Kidney (tissue), 13 donors: ENCODE measurements at regions not wholly inside any gene's neighbourhood (a gene's known extent, or its start where the extent isn't known, plus 50 kb on each side); places are given as distances from the start of the nearest gene placed in this dataset.
"Not testable (repeated sequence)": the region's sequence is repeated elsewhere in the genome, so short reads cannot be mapped to it uniquely, and the experiment has no call there.

Experiments used
- DNase-seq, 5 donors: peaks; one replicate each; pipeline ENCODE4 v3.0.0-alpha.2; 2013 to 2020
- FAIRE-seq: peaks from 2 replicates; lab custom pipeline; 2012; peaks lifted over from hg19 to GRCh38; lab: Jason Lieb, UNC
- H3K27ac ChIP-seq, 2 donors: one replicate each; pipeline ENCODE4 v1.7.0; 2013; ENCODE audit warnings: low read depth in 2 of 2, low read length in 2 of 2, inconsistent platforms in 1 of 2
- H3K27me3 ChIP-seq: one replicate; pipeline ENCODE4 v1.7.1; 2013; ENCODE audit warnings: low read length, inconsistent platforms; ENCODE audit not compliant: control insufficient read depth, insufficient read depth
- H3K36me3 ChIP-seq, 3 donors: one replicate each; pipeline versions ENCODE4 v1.7.0 to v1.7.1; 2013; ENCODE audit warnings: low read length in 3 of 3, control low read depth in 1 of 3, inconsistent platforms in 1 of 3; ENCODE audit not compliant: insufficient read depth in 3 of 3, control insufficient read depth in 2 of 3
- H3K4me1 ChIP-seq, 3 donors: one replicate each; pipeline versions ENCODE4 v1.7.0 to v1.7.1; 2013; ENCODE audit warnings: low read length in 3 of 3, inconsistent platforms in 1 of 3, low read depth in 1 of 3; ENCODE audit not compliant: control insufficient read depth in 2 of 3, insufficient read depth in 2 of 3
- H3K4me3 ChIP-seq, 3 donors: one replicate each; pipeline versions ENCODE4 v1.7.0 to v1.8.1; 2013; ENCODE audit warnings: low read length in 3 of 3, control low read depth in 1 of 3, inconsistent platforms in 1 of 3
- H3K9ac ChIP-seq, 3 donors: one replicate each; pipeline versions ENCODE4 v1.7.0 to v1.7.1; 2013; ENCODE audit warnings: low read length in 3 of 3, control low read depth in 1 of 3, inconsistent platforms in 1 of 3
- H3K9me3 ChIP-seq, 3 donors: one replicate each; pipeline versions ENCODE4 v1.7.0 to v1.7.1; 2013; ENCODE audit warnings: low read length in 3 of 3, control low read depth in 1 of 3, inconsistent platforms in 1 of 3; ENCODE audit not compliant: control insufficient read depth in 2 of 3, insufficient read depth in 1 of 3
- CTCF ChIP-seq: IDR thresholded peaks from 3 replicates; pipeline ENCODE4 v1.5.1; 2012; ENCODE audit warnings: mild to moderate bottlenecking, moderate library complexity, borderline replicate concordance; ENCODE audit not compliant: insufficient read depth; ENCODE audit errors: extremely low read depth
- intact Hi-C: fragments of 100-400 bp; cut with DNase I; formaldehyde crosslinking; loops from one replicate; pipeline ENCODE4 v1.11.1; 2022
- donor health status: control.
- donor health status: control.
- donor health status: control.
- donor health status: control.
- donor health status: control.
- donor health status: DM: yes; HTN: yes; CAD: no.
- donor health status: Normal renal cell carcinoma (clear cell type).

GRCh38 chr5:166127766-166128570, 2163.5 kb upstream of the WWC1 start:
- DNase-seq (no peak), FAIRE-seq (no peak)

GRCh38 chr5:166145107-166145506, 2146.3 kb upstream of the WWC1 start:
- intact Hi-C loops, H3K9ac ChIP-seq, H3K9me3 ChIP-seq, DNase-seq, H3K36me3 ChIP-seq, H3K27me3 ChIP-seq, H3K4me3 ChIP-seq, H3K27ac ChIP-seq, H3K4me1 ChIP-seq, FAIRE-seq: not testable (repeated sequence)

More at GRCh38 chr5:166127766-166128570, 2163.5 kb upstream of the WWC1 start:
- H3K36me3 ChIP-seq, result no peaks in the 10 kb centered on the region
- H3K4me3 ChIP-seq, result no peak overlapping the region
- intact Hi-C loops, result no loop called here
- no peaks in the 10 kb centered on the region for H3K27me3 ChIP-seq
- no peak for TF ChIP-seq CTCF
- H3K9me3 ChIP-seq, result no peaks in the 10 kb centered on the region
- H3K9ac ChIP-seq, result no peak overlapping the region
- H3K4me1 ChIP-seq, result no peaks in the 10 kb centered on the region
- no peak overlapping the region for H3K27ac ChIP-seq

GRCh38 chr5:166163996-166164610, 2127.3 kb upstream of the WWC1 start:
- no peak overlapping the region for H3K4me3 ChIP-seq
- no peaks in the 10 kb centered on the region for H3K4me1 ChIP-seq
- DNase-seq, result no peak
- H3K9me3 ChIP-seq, result no peaks in the 10 kb centered on the region
- FAIRE-seq, result no peak
- H3K36me3 ChIP-seq, result no peaks in the 10 kb centered on the region
- H3K27ac ChIP-seq, result no peak overlapping the region
- H3K27me3 ChIP-seq, result no peaks in the 10 kb centered on the region
- intact Hi-C loops, result no loop called here
- no peak overlapping the region for H3K9ac ChIP-seq
- TF ChIP-seq CTCF, result no peak

GRCh38 chr5:166165596-166165995, 2125.8 kb upstream of the WWC1 start:
- Histone ChIP-seq H3K9me3 (no peaks in the 10 kb centered on the region), H3K4me3 (no peak overlapping the region), H3K9ac (no peak overlapping the region), H3K27ac (no peak overlapping the region), H3K27me3 (no peaks in the 10 kb centered on the region), H3K36me3 (no peaks in the 10 kb centered on the region), H3K4me1 (no peaks in the 10 kb centered on the region)
- intact Hi-C loops, result no loop called here
- TF ChIP-seq CTCF, result no peak
- no peak for FAIRE-seq
- DNase-seq, result peak in 3 of 5 donors; percentile 22 to 76 (median 60)
